CD14-positive monocyte (primary cell): ENCODE measurements at regions not wholly inside any gene's neighbourhood (a gene's known extent, or its start where the extent isn't known, plus 50 kb on each side); places are given as distances from the start of the nearest gene placed in this dataset.

Source experiments
- DNase-seq, 3 donors: peaks; one replicate each; pipeline ENCODE4 v3.0.0-alpha.2; 2011 to 2022
- H2AFZ ChIP-seq: 2 replicates; pipeline ENCODE4 v1.6.0; 2012; ENCODE audit warnings: mild to moderate bottlenecking, low read depth, low read length, inconsistent platforms; ENCODE audit not compliant: insufficient read depth, poor library complexity, severe bottlenecking
- H3K27ac ChIP-seq, 2 donors: 1 replicate in 1 of 2; 2 replicates in 1 of 2; pipeline ENCODE4 v1.5.1; 2012 to 2013; ENCODE audit warnings: low read length in 2 of 2, control low read depth in 1 of 2, inconsistent platforms in 1 of 2, low read depth in 1 of 2, mild to moderate bottlenecking in 1 of 2
- H3K27me3 ChIP-seq, 2 donors: one replicate each; pipeline versions ENCODE4 v1.6.0 to v1.6.1; 2011 to 2013; ENCODE audit warnings: low read length in 2 of 2; ENCODE audit not compliant: control insufficient read depth in 2 of 2, insufficient read depth in 2 of 2
- H3K36me3 ChIP-seq, 2 donors: replicated peaks in 1 of 2; 1 replicate in 1 of 2; 2 replicates in 1 of 2; pipeline versions ENCODE4 v1.5.1 to v1.6.1; 2012 to 2013; ENCODE audit warnings: low read length in 2 of 2, control low read depth in 1 of 2, inconsistent platforms in 1 of 2, mild to moderate bottlenecking in 1 of 2; ENCODE audit not compliant: insufficient read depth in 2 of 2, control insufficient read depth in 1 of 2
- H3K4me1 ChIP-seq, 2 donors: 1 replicate in 1 of 2; 2 replicates in 1 of 2; pipeline versions ENCODE4 v1.5.1 to v1.6.1; 2012 to 2013; ENCODE audit warnings: low read length in 2 of 2, control low read depth in 1 of 2, inconsistent platforms in 1 of 2, mild to moderate bottlenecking in 1 of 2, moderate library complexity in 1 of 2; ENCODE audit not compliant: insufficient read depth in 2 of 2, control insufficient read depth in 1 of 2
- H3K4me2 ChIP-seq: replicated peaks from 2 replicates; pipeline ENCODE3; 2012; ENCODE audit warnings: low read length, moderate library complexity, mild to moderate bottlenecking; ENCODE audit not compliant: poor library complexity, severe bottlenecking; ENCODE audit errors: extremely low read depth
- H3K4me3 ChIP-seq, 3 experiments: fragments of 200-600 bp in 1 of 3; sonication (generic) in 1 of 3; replicated peaks in 1 of 3; 1 replicate in 2 of 3; 2 replicates in 1 of 3; pipeline ENCODE4 v1.5.1; 2011 to 2013; ENCODE audit warnings: low read length in 3 of 3, mild to moderate bottlenecking in 3 of 3, control low read depth in 2 of 3, low read depth in 2 of 3, inconsistent platforms in 1 of 3, moderate library complexity in 1 of 3
- H3K79me2 ChIP-seq: 2 replicates; pipeline ENCODE4 v1.6.0; 2012; ENCODE audit warnings: mild to moderate bottlenecking, control low read depth, inconsistent platforms, low read length, moderate library complexity; ENCODE audit not compliant: insufficient read depth
- H3K9ac ChIP-seq: 2 replicates; pipeline ENCODE4 v1.6.0; 2017; ENCODE audit warnings: low read length, mild to moderate bottlenecking; ENCODE audit not compliant: insufficient read depth, poor library complexity, severe bottlenecking
- H3K9me3 ChIP-seq, 2 donors: replicated peaks in 1 of 2; 1 replicate in 1 of 2; 2 replicates in 1 of 2; pipeline versions ENCODE4 v1.5.1 to v1.6.1; 2012 to 2013; ENCODE audit warnings: low read length in 2 of 2, control low read depth in 1 of 2; ENCODE audit not compliant: control insufficient read depth in 1 of 2, insufficient read depth in 1 of 2
- H4K20me1 ChIP-seq: 2 replicates; pipeline ENCODE4 v1.6.0; 2012; ENCODE audit warnings: mild to moderate bottlenecking, low read length, control low read depth, moderate library complexity; ENCODE audit not compliant: insufficient read depth
- H3K27ac Mint-ChIP-seq, 7 donors: one replicate each; pipeline ENCODE4 v1.8.0; 2020; ENCODE audit warnings: mild to moderate bottlenecking in 7 of 7, mixed read lengths in 7 of 7, moderate library complexity in 6 of 7, inconsistent platforms in 2 of 7
- H3K27me3 Mint-ChIP-seq, 3 donors: one replicate each; pipeline ENCODE4 v1.8.0; 2021 to 2022; ENCODE audit warnings: low read depth in 3 of 3, mild to moderate bottlenecking in 3 of 3, mixed read lengths in 3 of 3, moderate library complexity in 3 of 3, inconsistent platforms in 1 of 3
- H3K36me3 Mint-ChIP-seq, 2 donors: one replicate each; pipeline ENCODE4 v1.8.0; 2020; ENCODE audit warnings: mixed read lengths in 2 of 2, inconsistent platforms in 1 of 2, mild to moderate bottlenecking in 1 of 2
- H3K4me1 Mint-ChIP-seq: one replicate; pipeline ENCODE4 v1.8.0; 2020; ENCODE audit warnings: mild to moderate bottlenecking, mixed read lengths
- H3K4me3 Mint-ChIP-seq, 2 donors: one replicate each; pipeline ENCODE4 v1.8.0; 2020; ENCODE audit warnings: mild to moderate bottlenecking in 2 of 2, mixed read lengths in 2 of 2, moderate library complexity in 1 of 2
- H3K9me3 Mint-ChIP-seq, 7 donors: one replicate each; pipeline ENCODE4 v1.8.0; 2020 to 2022; ENCODE audit warnings: mixed read lengths in 7 of 7, mild to moderate bottlenecking in 6 of 7, moderate library complexity in 6 of 7, inconsistent platforms in 2 of 7
- WGBS: methylation state at CpG from one replicate; pipeline ENCODE4 v1.1.5; 2013; ENCODE audit warnings: missing lambda C conversion rate; ENCODE audit not compliant: insufficient coverage; 5-methylcytosine and 5-hydroxymethylcytosine counted together
- intact Hi-C, 2 donors: fragments of 100-400 bp; cut with micrococcal nuclease; formaldehyde crosslinking; loops; one replicate each; pipeline versions ENCODE4 v1.15.0 to v1.15.1; 2023
- TF ChIP-seq, protein P1 (sequence below): fragments of 200-600 bp; IDR thresholded peaks from one replicate; pipeline ENCODE4 v1.8.0; 2022; ENCODE audit warnings: antibody characterized with exemption, mild to moderate bottlenecking

DNA sequence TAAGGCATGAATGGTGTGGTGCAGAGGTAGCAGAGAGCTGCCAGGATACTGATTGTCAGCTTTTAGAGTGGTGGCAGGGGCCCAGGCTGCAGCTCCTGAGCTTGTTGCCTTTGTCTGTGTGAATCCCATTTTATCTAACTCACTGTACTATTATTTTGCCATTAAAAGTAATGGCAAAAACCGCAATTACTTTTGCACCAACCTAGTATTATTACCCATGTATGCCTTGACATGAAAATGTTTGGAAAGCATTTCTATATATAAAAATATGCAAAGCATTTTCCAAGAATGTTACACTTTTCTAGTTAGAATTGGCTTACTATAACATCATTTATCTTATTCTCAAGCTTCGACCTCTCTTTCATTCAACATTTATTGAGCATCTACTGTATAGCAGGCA lies 308.1 kb upstream of the MYOCD start:
- Mint-ChIP-seq H3K27ac (no peak overlapping the region), H3K4me1 (no peaks in the 10 kb centered on the region), H3K27me3 (peaks cover 0 to 2% (median 0%) of the 10 kb centered on the region in 3 donors), H3K4me3 (no peak overlapping the region), H3K36me3 (no peaks in the 10 kb centered on the region), H3K9me3 (peaks cover 5 to 20% (median 15%) of the 10 kb centered on the region in 7 donors)
- Histone ChIP-seq H4K20me1 (no peaks in the 10 kb centered on the region), H3K4me3 (no peak overlapping the region), H3K36me3 (no peaks in the 10 kb centered on the region), H3K9me3 (peaks cover 15 to 24% of the 10 kb centered on the region in 2 donors), H3K27me3 (no peaks in the 10 kb centered on the region), H3K79me2 (no peaks in the 10 kb centered on the region), H2AFZ (no peak overlapping the region), H3K4me2 (no peak overlapping the region), H3K9ac (no peak overlapping the region), H3K4me1 (no peaks in the 10 kb centered on the region), H3K27ac (no peak overlapping the region)
- TF ChIP-seq, protein P1, sequence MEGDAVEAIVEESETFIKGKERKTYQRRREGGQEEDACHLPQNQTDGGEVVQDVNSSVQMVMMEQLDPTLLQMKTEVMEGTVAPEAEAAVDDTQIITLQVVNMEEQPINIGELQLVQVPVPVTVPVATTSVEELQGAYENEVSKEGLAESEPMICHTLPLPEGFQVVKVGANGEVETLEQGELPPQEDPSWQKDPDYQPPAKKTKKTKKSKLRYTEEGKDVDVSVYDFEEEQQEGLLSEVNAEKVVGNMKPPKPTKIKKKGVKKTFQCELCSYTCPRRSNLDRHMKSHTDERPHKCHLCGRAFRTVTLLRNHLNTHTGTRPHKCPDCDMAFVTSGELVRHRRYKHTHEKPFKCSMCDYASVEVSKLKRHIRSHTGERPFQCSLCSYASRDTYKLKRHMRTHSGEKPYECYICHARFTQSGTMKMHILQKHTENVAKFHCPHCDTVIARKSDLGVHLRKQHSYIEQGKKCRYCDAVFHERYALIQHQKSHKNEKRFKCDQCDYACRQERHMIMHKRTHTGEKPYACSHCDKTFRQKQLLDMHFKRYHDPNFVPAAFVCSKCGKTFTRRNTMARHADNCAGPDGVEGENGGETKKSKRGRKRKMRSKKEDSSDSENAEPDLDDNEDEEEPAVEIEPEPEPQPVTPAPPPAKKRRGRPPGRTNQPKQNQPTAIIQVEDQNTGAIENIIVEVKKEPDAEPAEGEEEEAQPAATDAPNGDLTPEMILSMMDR = no peak
- no peak for DNase-seq
- intact Hi-C loops = no loop called here
- WGBS = 100% methylated on average over 1 of the region's 2 CpGs

DNA sequence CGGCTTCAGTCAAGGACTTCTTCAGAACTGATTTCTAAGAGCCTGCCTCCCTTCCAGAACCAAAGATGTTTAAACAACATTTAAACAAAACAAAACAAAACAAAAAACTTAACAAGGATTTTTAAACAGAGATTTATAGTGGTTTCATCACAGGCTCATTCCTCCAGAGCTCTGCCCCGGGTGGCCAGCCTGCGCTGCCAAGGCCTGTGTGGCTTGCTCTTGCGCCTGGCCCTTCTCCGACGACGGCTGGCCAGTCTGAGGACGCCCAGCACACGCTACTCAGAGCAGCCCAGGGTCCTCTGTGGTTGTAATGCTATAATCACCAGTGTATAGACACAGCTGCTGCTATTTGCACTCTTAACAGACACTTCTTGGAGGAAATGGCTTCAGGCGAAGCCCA lies 307.2 kb upstream of the MYOCD start:
- 92% methylated on average over 8 of the region's 10 CpGs for WGBS
- no peak overlapping the region for H3K4me3 Mint-ChIP-seq
- H3K27me3 Mint-ChIP-seq = peaks cover 0 to 2% (median 0%) of the 10 kb centered on the region in 3 donors
- no peaks in the 10 kb centered on the region for H3K4me1 Mint-ChIP-seq
- no peak for DNase-seq
- H3K27me3 ChIP-seq = no peaks in the 10 kb centered on the region
- intact Hi-C loops = no loop called here
- no peaks in the 10 kb centered on the region for H3K79me2 ChIP-seq
- no peaks in the 10 kb centered on the region for H3K36me3 Mint-ChIP-seq
- no peak overlapping the region for H3K27ac ChIP-seq
- no peak overlapping the region for H3K4me2 ChIP-seq
- no peak overlapping the region for H3K9ac ChIP-seq
- H3K4me1 ChIP-seq = no peaks in the 10 kb centered on the region
- H2AFZ ChIP-seq = no peak overlapping the region
- H3K9me3 Mint-ChIP-seq = peaks cover 6 to 27% (median 20%) of the 10 kb centered on the region in 7 donors
- peaks cover 21 to 27% of the 10 kb centered on the region in 2 donors for H3K9me3 ChIP-seq
- H3K36me3 ChIP-seq = no peaks in the 10 kb centered on the region
- no peak overlapping the region for H3K4me3 ChIP-seq
- TF ChIP-seq, protein P1 = no peak
- peak overlapping the region in 1 of 7 donors; percentile 54 for H3K27ac Mint-ChIP-seq
- H4K20me1 ChIP-seq = no peaks in the 10 kb centered on the region
